Erythroblast (primary cell): ENCODE measurements at regions not wholly inside any gene's neighbourhood (a gene's known extent, or its start where the extent isn't known, plus 50 kb on each side); places are given as distances from the start of the nearest gene placed in this dataset.

Experiments
- DNase-seq, 2 experiments: peaks; one replicate each; lab custom pipeline; 2025; lab: John Stamatoyannopoulos, UW
- GATA1 ChIP-seq: IDR thresholded peaks from 2 replicates; pipeline ENCODE4 v1.6.1; 2011; ENCODE audit warnings: low read depth, mild to moderate bottlenecking, control low read depth, low read length, moderate library complexity
- POLR2A ChIP-seq: IDR thresholded peaks from 2 replicates; pipeline ENCODE4 v1.6.1; 2011; ENCODE audit warnings: mild to moderate bottlenecking, low read length

DNA sequence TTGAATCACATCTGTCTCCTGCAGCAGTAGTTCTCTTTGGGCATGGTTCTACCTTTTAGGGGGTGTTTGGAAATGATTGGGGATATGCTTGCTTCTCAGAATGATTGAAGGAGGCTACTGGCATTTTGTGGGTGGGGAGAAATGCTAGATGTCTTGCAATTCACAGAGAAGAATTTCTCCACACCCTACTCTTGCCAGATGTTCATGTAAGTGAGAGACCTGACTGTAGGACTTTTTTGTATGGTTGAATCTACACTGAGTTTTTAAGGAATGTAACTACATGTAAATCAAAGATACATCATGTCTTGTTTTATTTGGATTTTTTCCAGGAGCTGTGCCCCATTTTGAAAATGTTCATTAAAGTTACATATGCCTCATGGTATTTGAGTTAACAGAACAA lies 311.9 kb downstream of the PRDM2 start:
- no peak for TF ChIP-seq GATA1
- TF ChIP-seq POLR2A: no peak
- no peak for DNase-seq

DNA sequence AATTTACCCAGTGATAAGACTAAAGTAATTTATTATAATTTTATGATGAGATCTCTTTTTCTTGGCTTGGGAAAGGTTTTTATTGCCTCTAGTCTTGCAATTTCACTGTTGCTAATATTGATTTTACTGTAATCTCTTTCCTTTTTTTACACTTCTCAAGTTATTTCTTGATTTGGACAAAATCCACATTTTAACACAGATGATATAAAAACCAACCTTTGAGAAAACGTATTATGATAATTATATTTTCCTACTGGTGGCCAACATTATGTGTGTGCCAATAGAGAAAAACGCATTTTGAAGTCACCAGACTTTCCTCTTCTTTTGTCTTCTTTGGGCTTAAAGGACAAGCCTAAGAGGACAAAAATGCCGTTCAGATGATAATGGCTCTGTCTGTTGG lies 314.9 kb downstream of the PRDM2 start:
- TF ChIP-seq POLR2A (no peak), GATA1 (no peak)
- no peak for DNase-seq

DNA sequence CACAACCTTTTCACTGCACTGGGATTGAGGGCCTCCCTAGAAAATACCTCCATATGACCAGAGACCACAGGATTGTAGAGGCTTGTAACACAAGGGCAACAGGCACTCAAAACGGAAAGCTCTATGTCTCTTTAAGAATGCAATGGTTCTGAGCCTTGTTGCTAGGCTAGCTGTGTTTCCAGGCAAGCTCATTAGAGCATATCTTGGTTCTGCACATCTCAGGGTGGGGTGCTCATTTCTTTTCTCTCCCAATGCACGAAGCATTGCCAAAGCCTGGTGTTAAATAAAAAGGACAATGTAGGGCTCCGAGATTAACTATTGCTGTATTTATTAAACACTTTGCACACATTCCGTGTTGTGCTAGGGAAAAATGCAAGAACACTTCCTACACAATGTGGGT lies 315.9 kb downstream of the PRDM2 start:
- no peak for TF ChIP-seq POLR2A
- TF ChIP-seq GATA1: no peak
- no peak for DNase-seq

DNA sequence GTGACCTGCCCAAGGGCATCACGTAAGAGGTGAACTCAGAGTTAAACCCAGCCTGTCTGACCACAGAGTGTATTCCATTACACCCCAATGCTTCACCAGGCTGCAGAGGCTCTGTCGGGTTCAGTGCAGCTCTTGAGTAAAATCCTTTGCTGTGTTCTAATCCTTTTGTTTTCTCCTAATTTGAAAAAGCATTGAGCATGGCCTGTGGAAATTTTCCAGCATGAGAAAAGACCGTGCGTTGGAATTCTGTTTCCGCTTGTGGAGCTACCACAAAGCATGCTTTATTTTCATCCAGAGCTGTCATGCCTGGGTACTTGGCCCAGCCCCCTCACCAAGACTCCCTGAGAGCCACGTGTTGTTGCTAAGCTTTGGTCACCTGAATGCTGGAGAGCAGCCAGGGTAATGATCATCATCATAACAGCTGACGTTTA lies 317.6 kb downstream of the PRDM2 start:
- no peak for DNase-seq
- no peak for TF ChIP-seq POLR2A
- no peak for TF ChIP-seq GATA1

DNA sequence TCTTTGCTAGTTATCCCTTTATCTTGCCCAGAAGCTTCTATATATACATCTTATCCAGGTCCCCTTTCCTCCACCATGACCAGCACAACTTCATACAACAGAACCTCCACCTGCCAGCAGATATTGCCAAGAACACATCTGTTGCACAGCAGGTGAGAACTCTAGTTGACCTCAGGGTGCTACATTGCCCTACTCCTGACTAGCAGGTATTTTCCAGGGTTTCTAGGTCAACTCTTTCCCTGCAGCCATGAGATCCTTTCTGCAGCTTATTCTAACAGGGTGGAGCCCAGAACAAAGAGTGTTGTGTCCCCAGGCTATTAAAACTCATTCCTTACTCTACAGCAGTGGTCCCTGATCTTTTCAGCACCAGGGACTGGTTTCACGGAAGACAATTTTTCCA lies 319.5 kb downstream of the PRDM2 start:
- DNase-seq: no peak
- no peak for TF ChIP-seq GATA1
- TF ChIP-seq POLR2A: no peak

DNA sequence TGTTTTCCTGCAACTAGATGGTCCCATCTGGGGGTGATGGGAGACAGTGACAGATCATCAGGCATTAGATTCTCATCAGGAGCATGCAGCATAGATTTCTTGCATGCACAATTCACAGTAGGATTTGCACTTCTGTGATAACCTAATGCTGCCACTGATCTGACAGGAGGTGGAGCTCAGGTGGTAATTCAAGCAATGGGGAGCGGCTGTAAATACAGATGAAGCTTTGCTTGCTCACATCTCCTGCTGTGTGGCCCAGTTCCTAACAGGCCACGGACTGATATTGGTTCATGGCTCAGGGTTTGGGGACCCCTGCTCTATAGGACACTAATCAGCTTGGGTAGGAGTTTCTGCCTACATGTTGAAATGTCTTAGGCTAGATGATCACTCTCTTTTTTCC lies 320.0 kb downstream of the PRDM2 start:
- TF ChIP-seq POLR2A (no peak), GATA1 (no peak)
- no peak for DNase-seq

DNA sequence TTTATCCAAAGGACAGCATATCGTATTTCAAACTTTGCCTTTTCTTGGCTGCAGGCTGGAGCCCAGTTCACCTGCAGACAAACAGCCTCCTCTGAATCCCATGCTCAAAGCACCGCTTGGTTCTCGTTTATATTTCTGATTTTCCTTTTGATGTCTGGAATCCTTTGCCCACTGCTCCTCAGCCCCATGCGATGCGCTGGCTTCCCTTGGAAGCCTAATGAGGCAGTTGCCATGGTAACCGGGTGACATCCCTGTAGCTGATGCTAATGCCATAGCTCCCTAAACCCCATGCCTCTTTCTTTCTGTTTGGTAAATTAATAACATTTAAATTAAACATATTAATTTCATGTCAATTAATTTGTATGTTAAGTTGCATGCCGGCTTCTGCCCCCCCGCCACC lies 327.1 kb downstream of the PRDM2 start:
- TF ChIP-seq POLR2A (no peak), GATA1 (no peak)
- no peak for DNase-seq

DNA sequence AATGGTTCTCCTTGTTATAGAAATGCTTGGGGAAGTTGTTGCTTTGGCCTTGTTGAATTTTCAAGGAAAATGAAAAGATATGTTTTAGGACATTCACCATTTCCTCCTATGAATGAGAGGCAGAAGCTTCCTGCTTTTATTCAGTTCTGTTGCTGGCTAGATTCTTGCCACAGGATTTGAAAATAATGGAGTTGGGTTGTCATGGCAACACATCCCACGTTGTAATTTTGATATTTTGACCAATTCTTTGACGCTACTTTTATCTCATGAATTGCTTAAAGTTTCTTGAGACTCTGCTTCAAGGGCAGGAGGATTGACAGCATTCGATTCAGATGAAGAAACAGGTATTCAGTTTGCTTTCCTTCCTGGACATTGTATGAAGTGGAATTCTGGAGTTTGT lies 331.5 kb downstream of the PRDM2 start:
- DNase-seq: no peak
- no peak for TF ChIP-seq POLR2A

DNA sequence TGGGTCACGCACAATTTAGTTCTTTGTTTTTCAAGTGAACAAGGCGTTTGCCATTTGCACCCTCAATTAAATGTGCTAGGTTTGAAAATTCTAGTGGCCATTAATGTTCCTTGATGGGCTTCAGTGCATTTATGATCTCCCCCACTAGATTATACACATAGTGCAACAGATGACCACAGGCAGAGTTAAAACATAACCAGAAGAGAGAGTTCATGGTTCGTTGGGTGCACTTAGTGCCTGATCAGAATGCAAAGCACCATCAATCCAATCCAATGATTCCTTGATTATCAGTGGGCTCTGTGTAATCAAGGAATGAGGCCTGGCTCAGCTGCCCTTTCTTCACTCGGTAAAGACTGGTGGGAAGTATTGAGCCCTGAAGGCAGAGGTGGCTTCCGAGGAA lies 334.5 kb downstream of the PRDM2 start:
- DNase-seq: no peak
- TF ChIP-seq POLR2A (no peak), GATA1 (no peak)

DNA sequence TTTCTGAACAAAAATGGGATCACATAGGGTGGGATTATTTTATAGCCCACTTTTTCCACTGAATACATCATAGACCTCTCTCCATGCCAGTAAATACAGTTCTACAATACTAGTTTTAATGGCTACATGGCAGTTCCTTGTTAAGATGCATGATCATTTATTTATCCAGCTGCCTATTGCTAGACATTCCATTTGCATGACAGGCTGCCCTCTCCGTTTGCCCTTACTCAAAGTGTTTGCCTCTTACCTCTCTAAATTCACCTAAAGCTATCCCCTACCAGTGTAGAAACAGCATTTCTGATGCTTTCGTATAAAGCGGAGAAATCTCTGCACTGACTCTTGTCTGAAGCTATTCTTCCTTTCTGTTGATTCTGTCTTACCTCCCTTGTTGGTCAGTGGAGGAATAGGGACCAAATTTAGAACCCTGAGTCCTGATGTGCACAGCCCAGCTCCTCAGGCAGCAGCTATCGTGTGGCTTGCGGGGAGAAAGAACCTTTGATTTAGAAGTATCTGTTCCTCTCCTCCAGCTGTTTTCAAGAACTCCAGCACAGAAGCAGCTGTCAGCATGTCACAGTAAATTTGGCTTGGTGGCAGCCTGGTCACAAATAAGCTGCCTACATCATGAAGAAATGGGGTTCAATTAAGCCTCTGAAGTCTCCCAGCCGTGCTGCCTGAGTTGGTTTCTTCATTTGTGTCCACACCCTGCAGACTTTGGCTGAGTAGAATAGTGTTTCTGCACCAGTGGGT lies 337.3 kb downstream of the PRDM2 start:
- TF ChIP-seq POLR2A: no peak
- TF ChIP-seq GATA1: no peak
- no peak for DNase-seq

DNA sequence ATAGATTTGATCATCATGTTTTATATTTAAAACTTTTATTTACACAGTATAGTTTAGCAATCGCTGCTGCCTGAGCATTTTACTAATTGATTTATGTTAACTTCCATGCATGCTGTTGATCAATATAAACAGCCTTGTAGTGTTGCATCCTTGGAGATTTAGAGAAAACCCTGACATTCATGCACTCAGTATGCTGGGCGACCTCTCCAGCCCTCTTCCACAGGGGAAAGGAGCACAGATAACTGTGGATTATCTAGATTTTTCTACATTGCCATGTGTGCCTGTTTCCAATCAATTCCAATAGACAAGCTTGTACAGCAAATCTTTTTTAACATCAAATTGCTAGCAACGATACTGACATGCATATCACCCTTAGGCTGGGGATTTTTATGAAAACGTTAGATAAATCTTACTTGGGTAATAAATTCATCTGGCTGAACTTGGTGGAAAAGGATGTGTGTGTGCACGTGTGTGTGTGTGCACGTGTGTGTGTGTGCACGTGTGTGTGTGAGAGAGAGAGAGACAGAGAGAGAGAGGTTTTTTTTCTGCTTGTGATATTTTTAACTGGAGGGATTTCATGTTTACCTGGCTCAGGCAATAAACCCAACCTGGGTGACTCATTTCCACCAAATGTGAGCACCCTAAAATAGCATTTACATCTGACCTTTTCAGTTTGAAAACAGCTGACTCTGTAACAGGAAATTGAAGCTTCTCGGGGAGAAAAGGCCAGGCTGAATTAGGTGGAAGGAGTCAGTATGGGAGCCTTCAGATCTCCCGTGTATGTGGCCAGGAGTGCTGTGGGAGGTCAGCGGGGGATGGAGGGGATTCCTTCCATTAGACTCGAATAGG lies 339.8 kb downstream of the PRDM2 start:
- no peak for DNase-seq

DNA sequence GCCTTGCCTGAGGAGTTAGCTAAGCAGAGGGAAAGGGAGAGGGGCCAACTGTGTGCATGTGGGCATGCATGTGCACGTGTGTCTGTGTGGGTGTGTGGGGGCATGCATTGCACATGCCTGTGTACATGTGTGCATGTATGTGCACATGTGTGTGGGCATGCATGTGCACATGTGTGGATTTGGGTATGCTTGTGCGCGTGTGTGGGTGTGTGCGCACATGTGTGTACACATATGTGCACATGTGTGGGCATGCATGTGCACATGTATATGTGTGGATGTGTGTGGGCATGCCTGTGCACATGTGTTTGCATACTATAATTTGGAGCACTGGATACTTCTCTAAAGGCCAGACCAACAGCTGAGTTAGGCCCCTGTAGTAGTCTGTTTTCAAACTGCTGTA lies 350.0 kb downstream of the PRDM2 start:
- DNase-seq: no peak
- TF ChIP-seq GATA1 (no peak), POLR2A (no peak)

More for the DNA sequence above, 339.8 kb downstream of the PRDM2 start:
- no peak for TF ChIP-seq GATA1
- TF ChIP-seq POLR2A: no peak

DNA sequence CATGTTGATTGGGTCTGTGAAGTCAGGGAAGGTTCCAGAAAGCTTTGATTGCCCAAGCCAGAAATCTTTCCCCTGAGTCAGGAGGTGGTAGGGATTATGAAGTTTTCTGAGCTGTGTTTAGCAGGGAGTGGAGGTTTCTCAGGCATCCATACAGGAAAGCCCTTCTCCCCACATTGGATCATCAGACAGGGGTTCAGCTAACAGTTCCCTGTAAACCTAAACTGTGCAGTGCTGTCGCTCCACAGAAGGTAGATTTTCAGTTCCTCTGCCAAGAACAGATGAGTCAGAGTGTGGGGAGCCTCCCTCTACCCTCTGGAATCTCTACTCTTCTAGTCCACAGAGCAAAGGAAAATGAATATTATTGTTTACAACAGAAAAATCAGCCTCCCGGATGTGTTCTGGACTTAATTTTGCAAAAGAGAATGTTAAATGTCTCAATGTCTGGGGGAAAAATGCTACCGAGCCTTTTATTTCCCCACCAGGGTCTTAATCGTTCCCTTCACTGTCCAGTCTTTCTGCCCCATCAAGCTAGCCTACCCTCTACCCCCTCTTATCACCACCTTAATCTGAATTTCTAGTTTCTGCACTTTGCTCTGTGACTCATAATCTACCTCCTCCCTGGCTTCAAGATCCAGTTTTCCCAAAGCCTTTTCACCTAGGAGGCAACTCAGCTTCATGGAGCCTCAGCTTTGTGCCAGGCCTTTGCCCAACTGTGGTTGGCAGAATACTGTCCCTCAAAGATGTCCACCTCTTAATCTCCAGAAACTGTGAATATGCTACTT lies 355.6 kb downstream of the PRDM2 start:
- TF ChIP-seq POLR2A: no peak
- no peak for TF ChIP-seq GATA1
- DNase-seq: no peak

DNA sequence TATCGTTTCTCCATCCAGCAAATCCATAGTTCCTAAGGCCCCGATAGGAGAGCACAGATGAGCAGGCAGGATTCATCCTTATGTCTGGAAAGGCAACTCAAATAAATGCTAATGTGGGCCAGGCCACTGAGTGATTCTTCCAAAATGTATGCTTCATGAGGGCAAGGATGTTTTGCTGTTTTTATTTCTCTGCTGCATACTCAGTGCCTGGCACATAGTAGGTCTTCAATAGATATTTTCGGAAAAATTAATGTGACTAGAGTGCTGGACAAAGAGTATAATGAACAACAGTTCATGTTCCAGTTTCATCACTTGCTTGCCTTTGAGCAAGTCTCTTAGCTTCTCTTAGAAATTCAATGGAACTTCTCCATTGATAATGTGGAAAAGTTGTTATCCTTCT lies 357.7 kb downstream of the PRDM2 start:
- no peak for DNase-seq
- TF ChIP-seq GATA1 (no peak), POLR2A (no peak)
